ENCODE measurements at regions not wholly inside any gene's neighbourhood (a gene's known extent, or its start where the extent isn't known, plus 50 kb on each side); places are given as distances from the start of the nearest gene placed in this dataset.

GRCh38 chr2:60383401-60384143 lies 169.9 kb downstream of the BCL11A start:
- TF ChIP-seq CTCF (IDR thresholded peaks at IDR 0.05; ENCODE audit: low read depth, low read length): no peak
- H3K4me3 ChIP-seq (ENCODE audit: low read depth, low read length): no peak overlapping the region

- no peak overlapping the region for H3K4me3 ChIP-seq (ENCODE audit: low read depth, low read length)
- no peak for TF ChIP-seq CTCF (IDR thresholded peaks at IDR 0.05; ENCODE audit: low read depth, low read length)
Observed at GRCh38 chr2:60380411-60380810, 173.0 kb downstream of the BCL11A start.

GRCh38 chr2:60379684-60380083 lies 173.8 kb downstream of the BCL11A start:
- no peak overlapping the region for H3K4me3 ChIP-seq (ENCODE audit: low read depth, low read length)
- no peak for TF ChIP-seq CTCF (IDR thresholded peaks at IDR 0.05; ENCODE audit: low read depth, low read length)

- no peak for TF ChIP-seq CTCF (IDR thresholded peaks at IDR 0.05; ENCODE audit: low read depth, low read length)
- no peak overlapping the region for H3K4me3 ChIP-seq (ENCODE audit: low read depth, low read length)
Observed at GRCh38 chr2:60379216-60379615, 174.2 kb downstream of the BCL11A start.

GRCh38 chr2:60377825-60378224 lies 175.6 kb downstream of the BCL11A start:
- H3K4me3 ChIP-seq (ENCODE audit: low read depth, low read length): no peak overlapping the region
- no peak for TF ChIP-seq CTCF (IDR thresholded peaks at IDR 0.05; ENCODE audit: low read depth, low read length)

- H3K4me3 ChIP-seq (ENCODE audit: low read depth, low read length): no peak overlapping the region
- no peak for TF ChIP-seq CTCF (IDR thresholded peaks at IDR 0.05; ENCODE audit: low read depth, low read length)
Observed at GRCh38 chr2:60376252-60376651, 177.2 kb downstream of the BCL11A start.

GRCh38 chr2:60371681-60372080 lies 181.8 kb downstream of the BCL11A start:
- H3K4me3 ChIP-seq (ENCODE audit: low read depth, low read length): no peak overlapping the region
- TF ChIP-seq CTCF (IDR thresholded peaks at IDR 0.05; ENCODE audit: low read depth, low read length): no peak

Measured in WI38 (cell line).